Hepatocyte (in vitro differentiated cells): ENCODE measurements at regions not wholly inside any gene's neighbourhood (a gene's known extent, or its start where the extent isn't known, plus 50 kb on each side); places are given as distances from the start of the nearest gene placed in this dataset.

Source experiments
- EZH2 ChIP-seq: fragments of 200-600 bp; sonication (generic); IDR thresholded peaks from 2 replicates; pipeline ENCODE4 v1.6.1; 2016; ENCODE audit warnings: antibody characterized with exemption, mild to moderate bottlenecking, borderline replicate concordance
- TF ChIP-seq, protein P1 (sequence below): fragments of 200-600 bp; sonication (generic); IDR thresholded peaks from 2 replicates; pipeline ENCODE4 v1.5.1; 2016; ENCODE audit warnings: antibody characterized with exemption, mild to moderate bottlenecking; ENCODE audit not compliant: poor library complexity

DNA sequence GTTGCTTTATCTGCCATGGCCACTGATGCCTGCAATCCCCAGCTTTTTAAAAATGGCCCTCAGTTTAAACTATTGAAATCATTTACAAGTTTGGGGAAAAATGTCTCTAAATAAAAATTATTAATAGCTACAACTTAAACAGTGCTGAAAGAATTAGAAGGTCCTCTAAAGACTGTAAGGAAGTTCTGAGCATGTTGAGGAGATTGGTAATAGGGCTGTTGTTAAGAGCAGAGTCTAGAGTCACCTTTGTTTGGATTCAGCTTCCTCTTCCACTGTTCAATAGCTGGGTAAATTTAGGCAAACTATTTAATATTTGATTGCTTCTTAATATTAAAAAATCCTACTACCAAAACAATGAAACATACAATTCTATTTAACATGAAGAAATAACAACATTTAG, 1127.1 kb upstream of the DDX18 start:
- TF ChIP-seq, protein P1, sequence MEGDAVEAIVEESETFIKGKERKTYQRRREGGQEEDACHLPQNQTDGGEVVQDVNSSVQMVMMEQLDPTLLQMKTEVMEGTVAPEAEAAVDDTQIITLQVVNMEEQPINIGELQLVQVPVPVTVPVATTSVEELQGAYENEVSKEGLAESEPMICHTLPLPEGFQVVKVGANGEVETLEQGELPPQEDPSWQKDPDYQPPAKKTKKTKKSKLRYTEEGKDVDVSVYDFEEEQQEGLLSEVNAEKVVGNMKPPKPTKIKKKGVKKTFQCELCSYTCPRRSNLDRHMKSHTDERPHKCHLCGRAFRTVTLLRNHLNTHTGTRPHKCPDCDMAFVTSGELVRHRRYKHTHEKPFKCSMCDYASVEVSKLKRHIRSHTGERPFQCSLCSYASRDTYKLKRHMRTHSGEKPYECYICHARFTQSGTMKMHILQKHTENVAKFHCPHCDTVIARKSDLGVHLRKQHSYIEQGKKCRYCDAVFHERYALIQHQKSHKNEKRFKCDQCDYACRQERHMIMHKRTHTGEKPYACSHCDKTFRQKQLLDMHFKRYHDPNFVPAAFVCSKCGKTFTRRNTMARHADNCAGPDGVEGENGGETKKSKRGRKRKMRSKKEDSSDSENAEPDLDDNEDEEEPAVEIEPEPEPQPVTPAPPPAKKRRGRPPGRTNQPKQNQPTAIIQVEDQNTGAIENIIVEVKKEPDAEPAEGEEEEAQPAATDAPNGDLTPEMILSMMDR = no peak
- TF ChIP-seq EZH2 = no peak
